ENCODE measurements at regions not wholly inside any gene's neighbourhood (a gene's known extent, or its start where the extent isn't known, plus 50 kb on each side); places are given as distances from the start of the nearest gene placed in this dataset.

DNA sequence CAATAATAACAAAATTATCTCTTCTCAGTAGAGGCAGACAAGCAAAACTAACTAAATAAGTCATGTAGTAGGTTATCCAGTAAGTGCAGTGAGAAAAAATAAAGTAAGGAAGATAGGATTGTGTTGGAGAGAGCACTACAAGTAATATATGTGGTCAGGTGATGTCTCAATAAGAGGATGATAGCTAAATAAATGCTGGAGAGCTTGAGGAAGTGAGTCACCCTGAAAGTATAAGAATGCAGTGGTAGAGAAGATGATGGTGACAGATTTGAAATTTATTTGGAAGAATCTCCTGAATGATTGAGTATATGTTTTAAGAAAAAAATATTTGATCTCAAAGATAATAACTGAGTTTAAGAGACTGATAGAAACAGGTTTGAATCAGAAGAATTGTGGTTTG lies 152.2 kb upstream of the PRR20A start:
- TF ChIP-seq POLR2A (IDR thresholded peaks at IDR 0.05) (no peak), POLR2AphosphoS5 (IDR thresholded peaks at IDR 0.05) (no peak)

All from stomach (tissue), 4 donors.